Activated CD8-positive, alpha-beta memory T cell treated with anti-CD3 and anti-CD28 coated beads for 24 hours (primary cell): ENCODE measurements at regions not wholly inside any gene's neighbourhood (a gene's known extent, or its start where the extent isn't known, plus 50 kb on each side); places are given as distances from the start of the nearest gene placed in this dataset.
"Not testable (repeated sequence)": the region's sequence is repeated elsewhere in the genome, so short reads cannot be mapped to it uniquely, and the experiment has no call there.

Experiments used
- DNase-seq: peaks from one replicate; pipeline ENCODE4 v3.0.0-alpha.2; 2020

- DNase-seq = no peak
These were observed 90.8 kb upstream of the USP25 start for GRCh38 chr21:15638856-15639549.

DNA sequence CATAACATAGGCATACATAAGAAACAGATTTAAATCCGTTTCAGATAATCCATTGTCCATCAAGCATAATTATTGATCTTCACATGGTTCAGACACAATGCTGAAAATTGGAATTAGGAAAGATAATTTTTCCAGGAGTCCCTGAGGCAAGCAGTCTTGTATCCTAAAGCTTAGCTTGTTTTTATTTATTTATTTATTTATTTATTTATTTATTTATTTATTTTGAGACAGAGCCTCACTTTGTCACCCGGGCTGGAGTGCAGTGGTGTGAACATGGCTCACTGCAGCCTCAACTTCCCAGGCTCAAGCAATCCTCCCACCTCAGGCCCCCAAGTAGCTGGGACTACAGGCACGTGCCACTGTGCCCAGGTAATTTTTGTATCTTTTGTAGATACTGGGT lies 89.7 kb upstream of the USP25 start:
- DNase-seq = not testable (repeated sequence)

GRCh38 chr21:15644489-15644888 lies 85.3 kb upstream of the USP25 start:
- DNase-seq = no peak

DNA sequence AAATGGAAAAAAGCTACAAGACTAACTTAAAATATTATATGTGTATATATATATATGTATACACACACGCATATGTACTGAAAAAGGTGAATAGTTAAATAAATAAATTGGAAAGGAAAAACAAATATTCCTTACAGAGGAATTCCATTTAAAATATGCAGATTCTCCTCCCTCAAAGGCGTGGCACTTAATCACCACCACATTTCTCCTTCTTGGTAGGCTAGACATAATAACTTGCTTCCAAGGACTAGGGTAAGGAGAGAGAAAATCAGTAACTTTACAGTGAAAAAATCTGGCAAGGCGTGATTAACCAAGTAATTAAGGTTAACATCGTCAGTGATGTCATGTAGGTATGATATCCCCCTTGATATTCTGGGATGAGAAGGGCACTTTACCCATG lies 84.0 kb upstream of the USP25 start:
- DNase-seq = no peak

DNA sequence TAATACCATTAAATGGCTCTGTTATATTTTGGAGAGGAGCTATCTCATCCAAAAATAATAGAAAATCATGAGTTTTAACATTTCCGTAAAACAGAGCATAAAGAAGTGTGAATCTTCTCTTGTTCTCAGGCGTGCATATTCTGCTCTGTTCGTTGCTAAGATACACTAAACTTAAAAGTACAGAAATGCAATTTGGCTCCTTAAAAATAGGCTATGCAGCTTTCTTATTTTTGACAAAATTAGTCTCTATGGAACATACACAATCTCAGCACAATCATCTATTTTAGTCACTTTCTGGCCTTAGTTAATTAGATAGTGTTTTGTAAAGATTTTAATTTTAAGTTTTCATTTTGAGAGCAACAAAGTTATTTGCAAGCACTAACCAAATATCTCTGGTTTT lies 79.0 kb upstream of the USP25 start:
- DNase-seq = no peak

- DNase-seq = no peak
These were observed 78.6 kb upstream of the USP25 start for GRCh38 chr21:15651172-15651571.

DNA sequence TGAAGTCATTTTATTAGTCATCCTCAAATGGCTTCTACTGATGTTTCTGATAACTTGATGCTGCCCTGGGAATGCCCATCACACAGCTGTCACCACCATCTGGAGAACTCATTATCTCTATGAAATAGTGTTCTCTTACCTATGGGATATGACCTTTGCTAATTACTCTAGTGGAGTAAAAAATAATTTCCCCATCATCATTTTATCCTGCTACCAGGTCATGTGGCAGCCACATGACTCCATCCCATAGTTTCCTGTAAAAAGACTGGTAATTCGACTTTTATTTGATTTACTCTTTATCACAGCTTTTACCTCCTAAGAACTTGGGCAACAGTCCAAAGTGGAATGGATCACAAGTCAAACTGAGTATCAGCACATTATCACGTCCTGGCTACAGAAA lies 76.1 kb upstream of the USP25 start:
- DNase-seq = no peak

DNA sequence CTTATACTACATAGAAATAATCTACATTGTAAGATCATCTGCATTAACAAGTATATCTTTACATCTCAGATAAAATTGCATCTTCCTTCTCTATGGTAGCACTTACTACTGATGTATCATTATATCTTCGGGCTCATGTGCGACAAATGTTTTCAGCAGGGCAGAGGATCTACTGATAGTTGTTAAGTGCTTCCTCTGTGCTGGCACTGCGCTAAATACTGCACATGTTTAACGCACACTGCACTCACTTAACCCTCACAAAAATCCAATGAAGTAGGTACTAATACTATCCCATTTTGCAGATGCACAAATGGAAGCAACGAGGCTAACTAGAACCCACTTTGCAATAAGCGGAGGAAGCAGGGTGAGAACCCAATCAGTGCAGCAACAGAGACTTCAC lies 75.6 kb upstream of the USP25 start:
- DNase-seq = no peak

DNA sequence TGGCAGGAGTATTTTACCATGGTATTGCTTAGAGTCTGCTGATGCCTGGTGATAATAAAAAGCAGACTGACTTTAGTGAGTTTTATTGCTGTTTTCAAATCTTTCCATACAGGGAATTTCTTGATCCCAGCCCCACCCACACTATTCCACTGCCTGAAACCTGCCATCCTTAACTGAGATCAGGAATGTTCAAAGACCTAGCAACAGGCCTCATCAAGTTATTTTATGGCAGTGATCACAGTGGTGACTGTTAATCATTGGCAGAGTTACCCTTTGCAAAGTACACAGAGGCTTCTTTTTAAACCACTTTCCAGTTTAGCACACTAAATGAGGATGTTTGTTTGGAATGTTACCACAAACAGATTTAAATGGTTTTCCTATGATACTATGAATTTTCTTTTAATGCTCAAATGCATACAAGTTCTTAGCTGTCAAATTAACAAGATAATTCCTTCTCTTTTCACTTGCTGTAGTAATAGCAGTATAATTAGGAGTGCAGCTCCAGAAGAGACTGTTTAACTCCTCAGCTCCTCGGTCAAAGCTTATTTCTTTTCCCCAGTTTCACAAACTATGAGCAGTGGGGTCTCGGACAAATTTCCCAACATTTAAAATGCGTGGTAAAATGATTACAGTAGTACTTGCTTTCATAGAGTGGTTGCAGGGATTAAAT lies 69.9 kb upstream of the USP25 start:
- no peak for DNase-seq

GRCh38 chr21:15660423-15660804 lies 69.4 kb upstream of the USP25 start:
- DNase-seq = no peak

- no peak for DNase-seq
These were observed 62.8 kb upstream of the USP25 start for GRCh38 chr21:15667010-15667409.

DNA sequence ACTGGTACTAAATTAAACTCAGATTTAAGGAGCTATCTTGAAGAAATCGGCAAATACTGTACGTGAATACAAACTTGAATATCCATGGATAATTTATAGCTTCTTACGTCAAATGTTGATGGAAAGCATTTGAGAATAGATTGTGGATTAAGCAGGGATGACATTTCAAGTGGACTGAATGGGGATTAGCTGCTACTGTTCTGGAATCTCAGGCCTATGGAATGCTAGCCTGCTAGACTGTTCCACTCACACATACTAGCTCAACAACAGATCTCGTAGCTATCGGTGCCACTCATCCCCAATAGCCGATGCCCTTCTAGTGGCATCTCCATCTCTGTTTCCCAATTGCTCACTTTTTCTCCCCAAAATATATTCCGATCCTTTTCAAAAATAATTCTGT lies 62.0 kb upstream of the USP25 start:
- no peak for DNase-seq

- no peak for DNase-seq
These were observed 60.5 kb upstream of the USP25 start for GRCh38 chr21:15669247-15669646.

DNA sequence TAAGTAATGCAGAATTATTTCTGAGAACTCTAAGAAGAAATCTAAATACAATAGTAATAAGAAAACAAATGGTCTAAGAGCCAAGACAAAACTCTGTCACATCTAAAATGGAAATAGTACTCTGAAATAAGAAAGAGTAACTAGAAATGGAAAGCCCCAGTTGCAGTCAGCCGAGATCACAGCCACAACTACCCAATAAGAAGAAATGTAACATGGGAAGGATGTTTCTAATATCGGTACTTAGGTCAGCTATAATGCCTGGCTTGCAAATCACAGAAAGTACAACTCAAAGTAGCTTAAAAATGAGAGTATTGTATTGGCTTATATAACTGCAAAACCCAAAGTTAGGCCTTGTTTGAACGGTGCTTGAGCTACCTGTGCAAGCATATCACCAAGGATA lies 58.6 kb upstream of the USP25 start:
- no peak for DNase-seq

DNA sequence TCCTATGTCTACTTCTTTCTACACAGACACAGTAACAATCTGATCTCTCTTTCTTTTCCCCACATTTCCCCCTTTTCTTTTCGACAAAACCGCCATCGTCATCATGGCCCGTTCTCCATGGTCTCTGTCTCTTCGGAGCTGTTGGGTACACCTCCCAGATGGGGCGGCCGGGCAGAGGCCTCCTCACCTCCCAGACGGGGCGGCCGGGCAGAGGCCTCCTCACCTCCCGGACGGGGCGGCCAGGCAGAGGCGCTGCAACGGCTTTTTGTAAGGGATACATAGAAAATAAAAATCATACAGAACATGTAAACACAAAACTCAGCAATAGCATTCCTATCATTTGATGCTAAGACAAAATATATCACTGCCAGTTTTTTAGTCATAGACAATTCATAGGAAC lies 57.2 kb upstream of the USP25 start:
- not testable (repeated sequence) for DNase-seq

- no peak for DNase-seq
These were observed 52.8 kb upstream of the USP25 start for GRCh38 chr21:15676935-15677334.

GRCh38 chr21:15679630-15680029 lies 50.2 kb upstream of the USP25 start:
- DNase-seq = no peak
